A673 (cell line): ENCODE measurements at regions not wholly inside any gene's neighbourhood (a gene's known extent, or its start where the extent isn't known, plus 50 kb on each side); places are given as distances from the start of the nearest gene placed in this dataset.

Experiments used
- BruUV-seq: library from RNA; stranded (reverse); fragments of 400-500 nt; replicated peaks from 2 replicates; lab custom pipeline; 2021; lab: Mats Ljungman, UMichigan
- CTCF ChIA-PET: fragments of 300-600 bp; sonication (Branson Sonifier 250); formaldehyde crosslinking; loops from one replicate; lab custom pipeline; 2022; ENCODE audit warnings: antibody characterized with exemption; lab: Charles Lee
- POLR2A ChIA-PET: fragments of 300-600 bp; sonication (Branson Sonifier 250); formaldehyde crosslinking; loops from one replicate; lab custom pipeline; 2022; ENCODE audit warnings: antibody characterized with exemption; ENCODE audit not compliant: low non-redundant PET; lab: Charles Lee
- DNase-seq: peaks from one replicate; pipeline ENCODE4 v3.0.0-alpha.2; 2015; ENCODE audit warnings: low spot score
- H3K27ac ChIP-seq: fragments of 200-600 bp; sonication (generic); 2 replicates; pipeline ENCODE4 v1.5.1; 2016; ENCODE audit warnings: mixed run types, low read depth, mild to moderate bottlenecking, mixed read lengths, antibody characterized with exemption, low read length; ENCODE audit not compliant: poor library complexity, severe bottlenecking
- H3K27me3 ChIP-seq: fragments of 200-600 bp; sonication (generic); replicated peaks from 2 replicates; pipeline ENCODE4 v1.6.1; 2017; ENCODE audit warnings: mixed run types, low read depth, mild to moderate bottlenecking, mixed read lengths, antibody characterized with exemption, low read length; ENCODE audit not compliant: insufficient read depth, poor library complexity
- H3K36me3 ChIP-seq: fragments of 200-600 bp; sonication (generic); 2 replicates; pipeline ENCODE4 v1.6.1; 2016; ENCODE audit warnings: mixed run types, mild to moderate bottlenecking, mixed read lengths, antibody characterized with exemption, low read length; ENCODE audit not compliant: insufficient read depth, poor library complexity, severe bottlenecking
- H3K4me1 ChIP-seq: fragments of 200-600 bp; sonication (generic); 2 replicates; pipeline ENCODE4 v1.6.1; 2017; ENCODE audit warnings: mixed run types, mild to moderate bottlenecking, mixed read lengths, antibody characterized with exemption, low read length; ENCODE audit not compliant: insufficient read depth, poor library complexity, severe bottlenecking
- H3K4me3 ChIP-seq: fragments of 200-600 bp; sonication (generic); 2 replicates; pipeline ENCODE4 v1.5.1; 2016; ENCODE audit warnings: low read depth, mixed run types, mild to moderate bottlenecking, mixed read lengths, low read length; ENCODE audit not compliant: poor library complexity, severe bottlenecking
- H3K9me3 ChIP-seq: fragments of 200-600 bp; sonication (generic); 2 replicates; pipeline ENCODE4 v1.6.1; 2016; ENCODE audit warnings: mixed run types, low read depth, mild to moderate bottlenecking, mixed read lengths, antibody characterized with exemption, low read length; ENCODE audit not compliant: poor library complexity, severe bottlenecking
- EZH2 ChIP-seq: fragments of 200-600 bp; sonication (generic); IDR thresholded peaks from 2 replicates; pipeline ENCODE4 v1.6.1; 2017; ENCODE audit warnings: borderline replicate concordance, low read depth, mild to moderate bottlenecking, mixed read lengths, antibody characterized with exemption, low read length; ENCODE audit not compliant: poor library complexity, severe bottlenecking
- intact Hi-C: fragments of 100-400 bp; cut with micrococcal nuclease; formaldehyde crosslinking; loops from one replicate; pipeline ENCODE4 v1.10.0; 2022; ENCODE audit not compliant: unreplicated experiment
- TF ChIP-seq, protein P1 (sequence below): fragments of 300-800, 200-600 bp; sonication (generic); conservative IDR thresholded peaks from 2 replicates; pipeline ENCODE4 v1.5.1; 2017; ENCODE audit warnings: low read depth, mild to moderate bottlenecking, antibody characterized with exemption, low read length, moderate library complexity, mixed read lengths

DNA sequence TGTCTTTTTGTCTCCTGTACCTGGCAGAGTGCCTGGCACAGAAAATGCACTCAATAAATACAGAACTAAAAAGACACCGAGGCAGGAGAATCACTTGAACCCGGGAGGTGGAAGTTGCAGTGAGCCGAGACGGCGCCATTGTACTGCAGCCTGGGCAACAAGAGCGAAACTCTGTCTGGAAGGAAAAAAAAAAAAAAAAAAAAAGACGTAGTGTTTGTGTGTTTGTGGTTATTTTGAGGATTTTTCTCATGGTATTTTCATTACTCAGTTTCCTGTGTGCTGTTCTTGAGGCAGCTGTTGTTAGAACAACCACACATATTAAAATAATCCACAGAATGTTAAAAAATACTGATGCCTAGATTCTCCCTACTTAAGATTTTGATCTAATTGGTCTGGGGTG lies 519.2 kb upstream of the SPHKAP start:
- intact Hi-C loops, result loop anchor here (5.0 kb wide), 1 partner anchor 432 kb away; no protein-coding TSS in a partner anchor
- peaks cover 10% of the 10 kb centered on the region for H3K4me1 ChIP-seq
- H3K9me3 ChIP-seq, result no peaks in the 10 kb centered on the region
- no peaks in the 10 kb centered on the region for H3K36me3 ChIP-seq
- H3K27me3 ChIP-seq, result no peaks in the 10 kb centered on the region
- TF ChIP-seq EZH2, result no peak
- TF ChIP-seq, protein P1, sequence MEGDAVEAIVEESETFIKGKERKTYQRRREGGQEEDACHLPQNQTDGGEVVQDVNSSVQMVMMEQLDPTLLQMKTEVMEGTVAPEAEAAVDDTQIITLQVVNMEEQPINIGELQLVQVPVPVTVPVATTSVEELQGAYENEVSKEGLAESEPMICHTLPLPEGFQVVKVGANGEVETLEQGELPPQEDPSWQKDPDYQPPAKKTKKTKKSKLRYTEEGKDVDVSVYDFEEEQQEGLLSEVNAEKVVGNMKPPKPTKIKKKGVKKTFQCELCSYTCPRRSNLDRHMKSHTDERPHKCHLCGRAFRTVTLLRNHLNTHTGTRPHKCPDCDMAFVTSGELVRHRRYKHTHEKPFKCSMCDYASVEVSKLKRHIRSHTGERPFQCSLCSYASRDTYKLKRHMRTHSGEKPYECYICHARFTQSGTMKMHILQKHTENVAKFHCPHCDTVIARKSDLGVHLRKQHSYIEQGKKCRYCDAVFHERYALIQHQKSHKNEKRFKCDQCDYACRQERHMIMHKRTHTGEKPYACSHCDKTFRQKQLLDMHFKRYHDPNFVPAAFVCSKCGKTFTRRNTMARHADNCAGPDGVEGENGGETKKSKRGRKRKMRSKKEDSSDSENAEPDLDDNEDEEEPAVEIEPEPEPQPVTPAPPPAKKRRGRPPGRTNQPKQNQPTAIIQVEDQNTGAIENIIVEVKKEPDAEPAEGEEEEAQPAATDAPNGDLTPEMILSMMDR, result no peak
- ChIA-PET CTCF (interaction anchor here (0.6 kb wide), 1 partner anchor 692 kb away, joined by 12 read pairs; no protein-coding TSS in a partner anchor), POLR2A (no interaction called here)
- no peak overlapping the region for H3K4me3 ChIP-seq
- no peak overlapping the region for H3K27ac ChIP-seq
- BruUV-seq, result no TSS peak
- peak; percentile 66 for DNase-seq

DNA sequence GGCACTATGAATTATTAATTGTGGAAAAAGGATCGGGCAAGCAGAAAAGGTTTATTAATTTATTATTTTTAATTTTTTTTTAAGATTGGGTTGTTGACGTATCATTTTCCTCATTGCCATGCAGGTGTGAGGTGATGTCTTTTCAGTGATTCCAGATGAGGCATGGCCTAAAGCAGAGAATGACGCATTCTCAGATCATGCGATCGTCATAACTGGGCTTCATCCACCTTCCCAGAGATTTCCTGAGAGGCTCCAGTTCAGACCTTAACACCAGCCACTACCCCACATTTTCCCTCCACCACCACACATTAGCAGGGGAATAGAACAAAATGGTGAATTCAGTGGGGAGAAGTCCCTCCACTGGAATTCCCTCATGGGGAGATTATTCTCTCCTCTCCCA lies 518.4 kb upstream of the SPHKAP start:
- CTCF ChIA-PET, result interaction anchor here (0.6 kb wide), 1 partner anchor 573 kb away, joined by 3 read pairs; no protein-coding TSS in a partner anchor

DNA sequence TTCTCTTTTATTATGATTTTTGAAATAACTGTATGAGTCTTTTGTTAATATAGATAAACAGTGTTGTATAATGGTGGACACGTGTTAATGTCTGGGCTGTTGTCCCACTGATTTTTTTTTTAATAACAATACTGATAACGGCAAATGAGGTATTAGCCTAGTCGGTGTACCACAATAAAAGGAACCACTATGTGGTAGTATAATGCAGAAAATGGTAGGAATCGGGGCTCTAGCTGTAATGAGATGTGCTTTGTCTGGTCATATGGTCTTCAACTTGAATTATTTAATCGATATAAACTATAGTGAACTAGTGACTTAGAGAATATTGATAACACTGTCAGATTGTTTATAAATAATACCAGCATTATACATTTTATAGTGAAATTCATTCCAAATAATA lies 517.9 kb upstream of the SPHKAP start:
- H3K4me1 ChIP-seq, result peaks cover 3% of the 10 kb centered on the region
- no peaks in the 10 kb centered on the region for H3K27me3 ChIP-seq
- ChIA-PET CTCF (interaction anchor here (0.6 to 1.4 kb wide), 3 partner anchors 574 to 887 kb away, joined by 3 read pairs; no protein-coding TSS in a partner anchor), POLR2A (interaction anchor here (0.5 kb wide), 1 partner anchor 670 kb away, joined by 3 read pairs; no protein-coding TSS in a partner anchor)
- H3K4me3 ChIP-seq, result no peak overlapping the region
- TF ChIP-seq, protein P1, result peak; percentile 47
- TF ChIP-seq EZH2, result no peak
- BruUV-seq, result no TSS peak
- intact Hi-C loops, result loop anchor here (2.0 to 5.0 kb wide), 2 partner anchors 573 to 1018 kb away; no protein-coding TSS in a partner anchor
- H3K9me3 ChIP-seq, result no peaks in the 10 kb centered on the region
- DNase-seq, result peak; percentile 37
- no peaks in the 10 kb centered on the region for H3K36me3 ChIP-seq
- H3K27ac ChIP-seq, result no peak overlapping the region

More for the DNA sequence above, 518.4 kb upstream of the SPHKAP start:
- no peak overlapping the region for H3K4me3 ChIP-seq
- no peak for TF ChIP-seq EZH2
- TF ChIP-seq, protein P1, result no peak
- no peaks in the 10 kb centered on the region for H3K9me3 ChIP-seq
- H3K27ac ChIP-seq, result no peak overlapping the region
- no peaks in the 10 kb centered on the region for H3K36me3 ChIP-seq
- intact Hi-C loops, result loop anchor here (2.0 to 5.0 kb wide), 3 partner anchors 432 to 1017 kb away; no protein-coding TSS in a partner anchor
- no TSS peak for BruUV-seq
- POLR2A ChIA-PET, result no interaction called here
- DNase-seq, result no peak
- peaks cover 3% of the 10 kb centered on the region for H3K4me1 ChIP-seq
- no peaks in the 10 kb centered on the region for H3K27me3 ChIP-seq
